SU-DHL-6 (cell line): ENCODE measurements at regions not wholly inside any gene's neighbourhood (a gene's known extent, or its start where the extent isn't known, plus 50 kb on each side); places are given as distances from the start of the nearest gene placed in this dataset.

Source experiments
- H2AFZ ChIP-seq: fragments of 200-600 bp; sonication (generic); 2 replicates; pipeline ENCODE4 v1.6.1; 2014; ENCODE audit warnings: low read depth, mild to moderate bottlenecking, moderate library complexity, mixed read lengths, antibody characterized with exemption, low read length; ENCODE audit not compliant: severe bottlenecking
- H3F3A ChIP-seq: fragments of 200-600 bp; shearing (Covaris generic); 2 replicates; pipeline ENCODE4 v1.6.0; 2016; ENCODE audit warnings: antibody characterized with exemption, mild to moderate bottlenecking; ENCODE audit not compliant: insufficient read depth
- H3K27ac ChIP-seq: fragments of 200-600 bp; sonication (generic); 2 replicates; pipeline ENCODE4 v1.5.1; 2016; ENCODE audit warnings: low read depth, mild to moderate bottlenecking, low read length, moderate library complexity, mixed read lengths
- H3K27me3 ChIP-seq: fragments of 200-600 bp; sonication (generic), shearing (Covaris generic); 2 replicates; pipeline ENCODE4 v1.6.0; 2014; ENCODE audit warnings: mild to moderate bottlenecking, low read length
- H3K36me3 ChIP-seq: fragments of 200-600 bp; sonication (generic); 2 replicates; pipeline ENCODE4 v1.6.1; 2014; ENCODE audit warnings: mild to moderate bottlenecking, low read length, mixed read lengths
- H3K4me2 ChIP-seq: fragments of 300-600, 200-600 bp; shearing (Covaris generic), sonication (generic); 2 replicates; pipeline ENCODE4 v1.6.0; 2014; ENCODE audit warnings: low read length, low read depth, mild to moderate bottlenecking; ENCODE audit not compliant: poor library complexity, severe bottlenecking
- H3K4me3 ChIP-seq: fragments of 200-600 bp; sonication (generic); 2 replicates; pipeline ENCODE4 v1.5.1; 2014; ENCODE audit warnings: antibody characterized with exemption, low read length, mild to moderate bottlenecking, mixed read lengths; ENCODE audit not compliant: insufficient read depth, poor library complexity, severe bottlenecking
- H3K79me2 ChIP-seq: fragments of 200-600 bp; sonication (generic); 2 replicates; pipeline ENCODE4 v1.6.1; 2014; ENCODE audit warnings: mild to moderate bottlenecking, low read length, moderate library complexity; ENCODE audit not compliant: insufficient read depth
- H3K9ac ChIP-seq: fragments of 200-600 bp; sonication (generic); 2 replicates; pipeline ENCODE4 v1.7.0; 2014; ENCODE audit warnings: mild to moderate bottlenecking, low read length
- H3K9me2 ChIP-seq: fragments of 200-600 bp; sonication (generic); replicated peaks from 2 replicates; pipeline ENCODE4 v1.6.1; 2014; ENCODE audit warnings: low read length; ENCODE audit not compliant: insufficient read depth
- H3K9me3 ChIP-seq: fragments of 200-600 bp; sonication (generic); 2 replicates; pipeline ENCODE4 v1.6.1; 2014; ENCODE audit warnings: low read length, mixed read lengths; ENCODE audit not compliant: insufficient read depth
- H4K20me1 ChIP-seq: fragments of 200-600 bp; sonication (generic); 2 replicates; pipeline ENCODE4 v1.6.1; 2014; ENCODE audit warnings: low read depth, mild to moderate bottlenecking, antibody characterized with exemption, low read length, moderate library complexity, mixed read lengths
- CTCF ChIP-seq: fragments of 200-600 bp; sonication (generic); IDR thresholded peaks from one replicate; pipeline ENCODE4 v1.5.1; 2017; ENCODE audit warnings: antibody characterized with exemption, mild to moderate bottlenecking, low read length, moderate library complexity; ENCODE audit not compliant: insufficient read depth, poor library complexity, severe bottlenecking
- EZH2phosphoT487 ChIP-seq: fragments of 200-600 bp; sonication (generic), shearing (Covaris generic); conservative IDR thresholded peaks from 2 replicates; pipeline ENCODE4 v1.6.1; 2018; ENCODE audit warnings: mild to moderate bottlenecking, antibody characterized with exemption, low read length, moderate library complexity, mixed read lengths

GRCh38 chr2:175576875-175577274, 395.4 kb upstream of the ATP5MC3 start:
- no peaks in the 10 kb centered on the region for H3K27me3 ChIP-seq
- no peaks in the 10 kb centered on the region for H3F3A ChIP-seq
- H3K4me3 ChIP-seq: no peak overlapping the region
- H3K9ac ChIP-seq: no peak overlapping the region
- no peak for TF ChIP-seq EZH2phosphoT487
- TF ChIP-seq CTCF: no peak
- H2AFZ ChIP-seq: no peak overlapping the region
- H3K36me3 ChIP-seq: no peaks in the 10 kb centered on the region
- H3K27ac ChIP-seq: no peak overlapping the region
- no peaks in the 10 kb centered on the region for H3K9me2 ChIP-seq
- H3K79me2 ChIP-seq: no peaks in the 10 kb centered on the region
- H4K20me1 ChIP-seq: no peaks in the 10 kb centered on the region
- H3K9me3 ChIP-seq: no peaks in the 10 kb centered on the region
- H3K4me2 ChIP-seq: no peak overlapping the region

GRCh38 chr2:175576270-175576669, 394.8 kb upstream of the ATP5MC3 start:
- Histone ChIP-seq H3K27me3 (no peaks in the 10 kb centered on the region), H3K36me3 (no peaks in the 10 kb centered on the region), H3K9ac (no peak overlapping the region), H4K20me1 (no peaks in the 10 kb centered on the region), H3K4me2 (no peak overlapping the region), H3K9me3 (no peaks in the 10 kb centered on the region), H3F3A (no peaks in the 10 kb centered on the region), H3K79me2 (no peaks in the 10 kb centered on the region), H2AFZ (no peak overlapping the region), H3K27ac (no peak overlapping the region), H3K9me2 (no peaks in the 10 kb centered on the region), H3K4me3 (no peak overlapping the region)
- TF ChIP-seq EZH2phosphoT487 (no peak), CTCF (no peak)

GRCh38 chr2:175575346-175576258, 394.1 kb upstream of the ATP5MC3 start:
- Histone ChIP-seq H3K27ac (no peak overlapping the region), H2AFZ (no peak overlapping the region), H3K36me3 (no peaks in the 10 kb centered on the region), H3K9me2 (no peaks in the 10 kb centered on the region), H3F3A (no peaks in the 10 kb centered on the region), H3K79me2 (no peaks in the 10 kb centered on the region), H4K20me1 (no peaks in the 10 kb centered on the region), H3K4me3 (no peak overlapping the region), H3K9ac (no peak overlapping the region), H3K27me3 (no peaks in the 10 kb centered on the region), H3K9me3 (no peaks in the 10 kb centered on the region), H3K4me2 (no peak overlapping the region)
- no peak for TF ChIP-seq CTCF
- TF ChIP-seq EZH2phosphoT487: no peak
